ENCODE measurements at regions not wholly inside any gene's neighbourhood (a gene's known extent, or its start where the extent isn't known, plus 50 kb on each side); places are given as distances from the start of the nearest gene placed in this dataset.

- TF ChIP-seq ARID4B (CRISPR knock-in tag; IDR thresholded peaks at IDR 0.05; ENCODE audit: borderline replicate concordance) (no peak), NR3C1 (CRISPR knock-in tag; conservative IDR thresholded peaks at IDR 0.05; ENCODE audit: low read depth) (no peak), HMGA2 (CRISPR knock-in tag; IDR thresholded peaks at IDR 0.05) (no peak), ZBTB21 (CRISPR knock-in tag; IDR thresholded peaks at IDR 0.05; ENCODE audit: borderline replicate concordance) (no peak), RELA (CRISPR knock-in tag; IDR thresholded peaks at IDR 0.05; ENCODE audit: borderline replicate concordance) (no peak)
Measured at GRCh38 chr10:44569193-44570091, 184.5 kb upstream of the CXCL12 start (continued).

GRCh38 chr10:44571701-44572100, 186.8 kb upstream of the CXCL12 start:
- H3K9me3 Mint-ChIP-seq: peaks cover 5% of the 10 kb centered on the region; the same call in 1 of the 2 replicates
- DNase-seq (ENCODE audit: low spot score): no peak
- no peak overlapping the region for H3K27ac Mint-ChIP-seq
- CTCF ChIA-PET: no interaction called here
- H3K4me3 Mint-ChIP-seq: no peak overlapping the region
- H3K36me3 Mint-ChIP-seq: no peaks in the 10 kb centered on the region
- POLR2A ChIA-PET: no interaction called here
- no peak for ATAC-seq
- peaks cover 5% of the 10 kb centered on the region for H3K4me1 Mint-ChIP-seq
- TF ChIP-seq ZSCAN18 (CRISPR knock-in tag; IDR thresholded peaks at IDR 0.05): no peak
- no peak for TF ChIP-seq ZNF263 (CRISPR knock-in tag; IDR thresholded peaks at IDR 0.05; ENCODE audit: low read depth)
- no peak for TF ChIP-seq ZMAT4 (CRISPR knock-in tag; IDR thresholded peaks at IDR 0.05)
- no peaks in the 10 kb centered on the region for H3K27me3 Mint-ChIP-seq (ENCODE audit: low read depth)

GRCh38 chr10:44572146-44572545, 187.2 kb upstream of the CXCL12 start:
- DNase-seq (ENCODE audit: low spot score) (no peak), ATAC-seq (no peak)
- Mint-ChIP-seq H3K27ac (no peak overlapping the region), H3K4me3 (no peak overlapping the region), H3K36me3 (no peaks in the 10 kb centered on the region), H3K4me1 (peaks cover 3% of the 10 kb centered on the region), H3K27me3 (ENCODE audit: low read depth) (no peaks in the 10 kb centered on the region), H3K9me3 (peaks cover 5% of the 10 kb centered on the region; the same call in 1 of the 2 replicates)
- ChIA-PET POLR2A (no interaction called here), CTCF (no interaction called here)
- TF ChIP-seq ZNF281 (CRISPR knock-in tag; IDR thresholded peaks at IDR 0.05): no peak
- TF ChIP-seq TEAD1 (CRISPR knock-in tag; IDR thresholded peaks at IDR 0.05): no peak
- no peak for TF ChIP-seq TCF7 (CRISPR knock-in tag; IDR thresholded peaks at IDR 0.05; ENCODE audit: low read depth)
